Stimulated activated CD4-positive, alpha-beta T cell treated with anti-CD3 and anti-CD28 coated beads, Interleukin-2, amount 100 ng/mL, for 48 hours (primary cell): ENCODE measurements at regions not wholly inside any gene's neighbourhood (a gene's known extent, or its start where the extent isn't known, plus 50 kb on each side); places are given as distances from the start of the nearest gene placed in this dataset.
"Not testable (repeated sequence)": the region's sequence is repeated elsewhere in the genome, so short reads cannot be mapped to it uniquely, and the experiment has no call there.

ENCODE experiments used
- DNase-seq, 2 donors: peaks; one replicate each; pipeline ENCODE4 v3.0.0-alpha.2; 2020

- DNase-seq: no peak
These were observed 150.9 kb upstream of the KLF6 start for GRCh38 chr10:3935933-3936359.

- peak; percentile 63 to 70 for DNase-seq
These were observed 150.1 kb upstream of the KLF6 start for GRCh38 chr10:3935141-3935540.

GRCh38 chr10:3933733-3934132, 148.7 kb upstream of the KLF6 start:
- DNase-seq: no peak

GRCh38 chr10:3932597-3933375, 147.8 kb upstream of the KLF6 start:
- no peak for DNase-seq

GRCh38 chr10:3931901-3932300, 146.9 kb upstream of the KLF6 start:
- DNase-seq: no peak

- DNase-seq: no peak
These were observed 146.2 kb upstream of the KLF6 start for GRCh38 chr10:3931224-3931623.

GRCh38 chr10:3928569-3928968, 143.6 kb upstream of the KLF6 start:
- no peak for DNase-seq

- no peak for DNase-seq
These were observed 143.1 kb upstream of the KLF6 start for GRCh38 chr10:3928078-3928477.

- DNase-seq: no peak
These were observed 141.9 kb upstream of the KLF6 start for GRCh38 chr10:3926675-3927525.

- no peak for DNase-seq
These were observed 141.2 kb upstream of the KLF6 start for GRCh38 chr10:3926258-3926657.

GRCh38 chr10:3925184-3925583, 140.2 kb upstream of the KLF6 start:
- DNase-seq: no peak

- no peak for DNase-seq
These were observed 139.3 kb upstream of the KLF6 start for GRCh38 chr10:3924344-3924743.

GRCh38 chr10:3923033-3923432, 138.0 kb upstream of the KLF6 start:
- DNase-seq: no peak

GRCh38 chr10:3919709-3920308, 134.8 kb upstream of the KLF6 start:
- DNase-seq: no peak

GRCh38 chr10:3917392-3917791, 132.4 kb upstream of the KLF6 start:
- not testable (repeated sequence) for DNase-seq

- no peak for DNase-seq
These were observed 129.7 kb upstream of the KLF6 start for GRCh38 chr10:3914733-3915132.

- no peak for DNase-seq
These were observed 126.9 kb upstream of the KLF6 start for GRCh38 chr10:3911713-3912442.

- no peak for DNase-seq
These were observed 126.2 kb upstream of the KLF6 start for GRCh38 chr10:3911241-3911640.

- no peak for DNase-seq
These were observed 124.3 kb upstream of the KLF6 start for GRCh38 chr10:3909339-3909738.

GRCh38 chr10:3908183-3908582, 123.2 kb upstream of the KLF6 start:
- no peak for DNase-seq

GRCh38 chr10:3907514-3907913, 122.5 kb upstream of the KLF6 start:
- DNase-seq: no peak

- DNase-seq: no peak
These were observed 121.6 kb upstream of the KLF6 start for GRCh38 chr10:3906511-3907111.
